ENCODE measurements at regions not wholly inside any gene's neighbourhood (a gene's known extent, or its start where the extent isn't known, plus 50 kb on each side); places are given as distances from the start of the nearest gene placed in this dataset.
A peak's percentile ranks its signal among the peaks of the same experiment; 100 is the strongest.
"Not testable (repeated sequence)": the region's sequence is repeated elsewhere in the genome, so short reads cannot be mapped to it uniquely, and the experiment has no call there.

GRCh38 chr17:33560165-33560564, 267.1 kb upstream of the ASIC2 start:
- peak; percentile 39 for DNase-seq (ENCODE audit: extremely low read depth, low read depth, low spot score)

DNA sequence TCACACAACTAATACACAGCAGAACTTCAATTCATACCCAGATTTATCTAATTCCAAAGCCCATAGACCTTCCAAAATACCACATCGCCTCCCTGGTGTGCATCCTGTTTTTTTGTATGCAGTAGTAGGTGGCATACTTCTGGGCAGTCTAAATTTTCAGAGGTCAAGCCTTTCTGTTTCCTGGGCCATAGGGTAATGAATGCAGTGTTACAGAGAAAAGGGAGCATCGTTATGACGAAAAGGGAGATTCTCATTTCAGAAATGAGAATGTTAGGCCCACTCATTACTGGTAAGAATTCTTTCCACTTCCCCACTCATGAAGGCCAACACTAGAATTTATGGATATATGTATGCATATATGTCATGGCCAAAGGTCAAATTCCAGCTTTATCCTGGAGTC, 267.8 kb upstream of the ASIC2 start:
- DNase-seq (ENCODE audit: extremely low read depth, low read depth, low spot score) = no peak

GRCh38 chr17:33561569-33562334, 268.7 kb upstream of the ASIC2 start:
- DNase-seq (ENCODE audit: extremely low read depth, low read depth, low spot score) = no peak

DNA sequence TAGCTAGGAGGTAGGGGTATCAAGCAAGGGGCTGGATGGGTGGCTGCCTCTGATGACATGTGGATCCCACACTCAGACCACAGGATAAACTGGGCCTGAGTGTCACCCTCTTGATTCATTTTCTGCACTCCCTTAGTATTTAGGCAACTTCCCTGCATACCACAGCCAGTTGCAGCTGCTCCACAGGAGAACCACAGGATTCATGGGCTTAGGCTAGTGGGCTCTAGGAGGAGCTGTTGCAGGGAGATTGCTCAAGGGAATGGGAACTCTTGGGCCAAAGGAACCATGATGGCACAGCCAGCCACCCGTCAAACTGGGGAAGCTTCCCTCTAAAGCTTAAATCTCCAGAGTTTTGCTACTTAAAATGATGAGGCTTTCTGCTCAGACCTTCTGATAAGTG, 269.7 kb upstream of the ASIC2 start:
- no peak for DNase-seq (ENCODE audit: extremely low read depth, low read depth, low spot score)

GRCh38 chr17:33564146-33564545, 271.1 kb upstream of the ASIC2 start:
- DNase-seq (ENCODE audit: extremely low read depth, low read depth, low spot score) = no peak

DNA sequence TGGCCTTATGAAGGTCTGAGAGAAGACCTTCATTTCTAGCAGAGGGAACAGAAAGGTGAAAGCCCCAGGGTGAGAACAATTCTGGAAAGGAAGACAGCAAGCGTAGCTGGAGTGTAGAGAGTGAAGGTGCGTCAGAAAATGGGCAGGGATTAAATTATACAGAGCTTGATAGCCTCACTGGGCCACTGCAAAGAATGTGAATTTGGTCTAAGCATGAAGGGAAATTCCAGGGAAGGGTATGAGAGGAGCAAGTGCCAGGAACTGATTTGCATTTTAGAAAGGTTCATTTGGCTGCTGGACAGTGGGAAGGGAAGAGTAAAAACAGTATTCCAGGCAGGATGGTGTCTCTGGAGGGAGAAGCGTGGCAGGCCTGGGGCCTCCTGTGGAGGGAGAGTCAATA, 274.1 kb upstream of the ASIC2 start:
- no peak for DNase-seq (ENCODE audit: extremely low read depth, low read depth, low spot score)

GRCh38 chr17:33572615-33573014, 279.5 kb upstream of the ASIC2 start:
- no peak for DNase-seq (ENCODE audit: extremely low read depth, low read depth, low spot score)

DNA sequence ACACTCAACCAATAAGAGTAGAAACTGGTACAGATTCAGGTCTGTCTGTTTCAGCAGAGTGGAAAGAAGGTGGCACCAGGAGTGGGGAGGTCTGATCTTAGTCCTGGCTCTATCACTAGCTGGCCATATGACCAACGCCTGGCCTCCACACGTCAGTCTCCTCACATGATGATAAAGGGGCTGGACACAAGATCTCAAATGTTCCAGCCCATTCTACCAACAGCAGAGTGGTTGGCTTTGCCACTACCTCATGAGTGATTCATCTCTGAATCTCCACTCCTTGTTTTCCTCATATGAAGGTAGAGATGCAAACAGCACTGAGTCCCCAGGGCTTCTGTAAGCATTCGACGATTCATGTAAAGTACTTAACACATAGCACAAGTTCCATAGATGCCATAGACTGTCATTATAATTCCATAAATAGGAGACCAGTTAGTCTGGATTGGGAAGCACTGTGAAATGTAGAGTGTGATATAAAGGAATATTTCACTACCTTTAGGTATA, 281.9 kb upstream of the ASIC2 start:
- DNase-seq (ENCODE audit: extremely low read depth, low read depth, low spot score) = no peak

DNA sequence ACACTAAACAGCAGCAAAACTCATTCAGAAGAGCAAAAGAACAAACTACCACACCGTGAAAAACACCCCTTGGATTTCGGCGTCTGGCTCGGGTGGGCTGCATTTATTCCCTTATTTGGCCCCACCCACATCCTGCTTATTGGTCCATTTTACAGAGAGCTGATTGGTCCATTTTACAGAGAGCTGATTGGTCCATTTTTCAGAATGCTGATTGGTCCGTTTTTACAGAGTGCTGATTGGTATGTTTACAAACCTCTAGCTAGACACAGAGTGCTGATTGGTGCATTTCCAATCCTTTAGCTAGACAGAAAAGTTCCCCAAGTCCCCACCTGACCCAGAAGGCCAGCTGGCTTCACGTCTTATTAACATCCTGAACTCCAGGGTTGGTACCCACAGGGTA, 286.6 kb upstream of the ASIC2 start:
- not testable (repeated sequence) for DNase-seq (ENCODE audit: extremely low read depth, low read depth, low spot score)

GRCh38 chr17:33580215-33580614, 287.1 kb upstream of the ASIC2 start:
- DNase-seq (ENCODE audit: extremely low read depth, low read depth, low spot score) = no peak

- DNase-seq (ENCODE audit: extremely low read depth, low read depth, low spot score) = no peak
Observed at GRCh38 chr17:33582661-33583060, 289.6 kb upstream of the ASIC2 start.

DNA sequence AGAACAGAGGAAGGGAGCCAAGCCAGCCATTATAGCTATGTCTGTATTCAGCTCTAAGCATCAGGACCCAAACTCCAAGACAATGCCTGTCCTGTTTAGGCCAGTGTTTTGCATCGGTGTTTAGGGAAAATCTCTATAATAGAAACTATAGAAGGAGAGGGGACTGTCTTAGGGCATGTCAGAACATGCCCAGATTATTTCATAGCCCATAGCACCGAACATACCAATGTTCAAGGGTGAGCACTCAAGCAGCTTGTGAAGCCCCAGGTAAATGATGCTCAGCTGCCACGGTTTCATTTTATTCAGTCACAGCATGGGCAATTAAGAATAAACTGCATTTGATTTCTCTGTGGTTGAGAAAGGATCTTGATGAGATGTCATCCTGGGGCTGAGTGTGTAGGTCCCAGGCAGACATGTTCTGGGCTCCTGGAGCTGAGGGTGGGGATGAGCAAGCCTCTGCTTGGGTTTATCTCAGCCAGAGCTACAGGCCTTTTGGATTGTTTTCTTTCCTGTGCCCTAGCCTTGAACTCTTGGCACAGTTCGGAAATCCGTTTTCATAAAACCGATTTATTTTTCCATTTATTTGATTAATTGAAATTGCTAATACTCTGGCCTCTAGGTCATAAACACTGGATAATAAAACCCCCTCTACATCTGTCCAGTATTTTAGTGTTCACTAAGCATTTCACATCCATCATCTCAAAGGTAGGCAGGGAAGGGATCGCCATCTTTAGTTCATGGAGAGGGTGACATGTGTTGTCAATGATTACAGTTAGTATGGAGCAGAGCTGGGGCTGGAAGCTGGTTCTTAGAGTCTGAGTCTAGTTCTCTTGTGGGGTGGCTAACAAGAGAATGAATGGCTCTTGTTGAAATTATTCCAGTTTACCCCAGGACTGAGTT, 290.7 kb upstream of the ASIC2 start:
- DNase-seq (ENCODE audit: extremely low read depth, low read depth, low spot score) = no peak

DNA sequence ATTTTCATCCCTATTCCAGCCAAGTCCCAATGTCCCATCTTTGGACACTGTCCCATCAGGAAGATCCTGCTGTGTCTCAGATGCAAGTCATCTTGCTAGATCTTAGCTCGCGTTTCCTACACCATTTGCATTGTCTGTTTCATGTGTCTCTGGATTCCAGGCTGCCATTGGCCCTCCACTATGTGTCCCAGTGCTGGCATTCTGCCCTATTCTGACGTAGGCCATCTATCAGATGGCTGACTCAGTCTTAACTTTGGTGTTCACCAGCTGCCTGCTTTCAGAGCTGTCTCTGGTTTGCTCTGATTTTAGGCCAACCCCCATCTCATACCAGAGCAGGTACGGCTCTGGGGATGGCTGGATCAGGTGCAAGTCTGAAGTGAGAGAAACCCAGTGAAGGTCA, 300.9 kb upstream of the ASIC2 start:
- no peak for DNase-seq (ENCODE audit: extremely low read depth, low read depth, low spot score)

GRCh38 chr17:33595828-33596227, 302.7 kb upstream of the ASIC2 start:
- no peak for DNase-seq (ENCODE audit: extremely low read depth, low read depth, low spot score)

GRCh38 chr17:33596899-33597298, 303.8 kb upstream of the ASIC2 start:
- DNase-seq (ENCODE audit: extremely low read depth, low read depth, low spot score) = no peak

GRCh38 chr17:33598797-33599196, 305.7 kb upstream of the ASIC2 start:
- DNase-seq (ENCODE audit: extremely low read depth, low read depth, low spot score) = no peak

DNA sequence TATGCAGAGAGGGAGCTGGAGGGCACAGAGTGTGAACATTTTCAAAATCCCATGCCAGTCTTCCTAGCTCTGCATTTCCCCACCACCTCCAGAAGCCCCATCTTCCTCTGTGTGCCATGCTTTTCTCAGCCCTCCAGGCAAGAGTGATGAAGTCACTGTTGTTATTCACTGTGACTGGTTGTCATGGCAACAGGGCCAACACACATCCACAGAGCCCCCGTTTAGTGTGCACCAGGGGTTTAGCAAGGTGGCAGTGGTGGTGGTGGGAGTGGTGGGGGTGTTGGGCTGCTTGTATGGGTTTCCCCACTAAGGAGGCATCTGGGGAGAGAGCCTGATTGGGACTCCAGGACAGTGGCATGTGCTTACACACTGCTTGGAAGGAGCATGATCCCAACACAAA, 309.9 kb upstream of the ASIC2 start:
- no peak for DNase-seq (ENCODE audit: extremely low read depth, low read depth, low spot score)

DNA sequence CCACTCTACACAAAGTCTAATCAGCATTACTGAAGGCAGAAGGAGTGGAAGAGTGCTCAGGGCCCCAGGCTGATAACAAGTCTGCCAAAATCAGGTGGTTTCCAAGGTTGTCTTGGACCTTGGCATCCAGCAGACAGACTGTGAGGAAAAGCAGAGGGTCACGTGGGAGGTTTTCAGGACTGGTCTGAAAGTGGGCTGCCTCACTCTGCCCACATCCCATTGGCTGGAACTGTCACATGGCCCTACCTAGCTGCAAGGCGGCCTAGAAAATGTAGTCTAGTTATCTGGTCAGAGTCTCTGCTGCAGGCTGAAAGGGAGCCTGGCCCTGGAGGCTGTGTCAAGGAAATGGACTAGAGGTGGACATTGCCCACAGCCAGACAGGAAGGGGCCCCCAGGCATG, 310.7 kb upstream of the ASIC2 start:
- no peak for DNase-seq (ENCODE audit: extremely low read depth, low read depth, low spot score)

- DNase-seq (ENCODE audit: extremely low read depth, low read depth, low spot score) = no peak
Observed at GRCh38 chr17:33611532-33611931, 318.4 kb upstream of the ASIC2 start.

DNA sequence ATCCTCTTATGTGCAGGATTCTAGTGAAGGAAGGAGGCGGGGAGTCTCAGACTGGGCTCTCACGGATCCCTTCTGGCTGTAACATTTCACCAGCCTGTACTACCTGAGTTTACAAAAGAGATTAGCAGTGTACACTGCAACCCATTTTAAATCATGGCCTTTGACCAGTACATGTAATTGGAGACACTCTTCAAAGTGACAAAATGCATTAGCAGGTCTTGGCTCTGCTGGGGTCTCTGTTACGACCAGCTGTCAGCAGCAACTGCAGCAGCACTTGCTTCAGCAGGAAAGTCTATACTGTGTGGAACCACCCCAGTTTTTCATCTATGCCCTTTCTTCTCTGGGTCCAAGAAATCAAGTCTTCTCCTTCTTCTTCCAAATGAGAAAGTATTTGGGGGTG, 322.8 kb upstream of the ASIC2 start:
- no peak for DNase-seq (ENCODE audit: extremely low read depth, low read depth, low spot score)

- no peak for DNase-seq (ENCODE audit: extremely low read depth, low read depth, low spot score)
Observed at GRCh38 chr17:33623841-33624240, 330.7 kb upstream of the ASIC2 start.

All from glomerular endothelial cell (primary cell).